HEK293T (cell line): ENCODE measurements at regions not wholly inside any gene's neighbourhood (a gene's known extent, or its start where the extent isn't known, plus 50 kb on each side); places are given as distances from the start of the nearest gene placed in this dataset.

ENCODE experiments used
- ARNT ChIP-seq: fragments of 450-650 bp; IDR thresholded peaks from 2 replicates; pipeline ENCODE4 v1.6.1; 2017; ENCODE audit warnings: mild to moderate bottlenecking
- BHLHE40 ChIP-seq: fragments of 450-650 bp; IDR thresholded peaks from 2 replicates; pipeline ENCODE4 v1.6.1; 2016; ENCODE audit warnings: mild to moderate bottlenecking, moderate library complexity, borderline replicate concordance
- ELF4 ChIP-seq: fragments of 450-650 bp; IDR thresholded peaks from 2 replicates; pipeline ENCODE4 v1.6.1; 2017; ENCODE audit warnings: antibody characterized with exemption
- FOXA1 ChIP-seq: fragments of 450-650 bp; IDR thresholded peaks from 2 replicates; pipeline ENCODE4 v1.6.1; 2016; ENCODE audit warnings: mild to moderate bottlenecking
- FOXK2 ChIP-seq: fragments of 450-650 bp; IDR thresholded peaks from 2 replicates; pipeline ENCODE4 v1.6.1; 2016; ENCODE audit warnings: mild to moderate bottlenecking
- FOXM1 ChIP-seq: fragments of 450-650 bp; IDR thresholded peaks from 2 replicates; pipeline ENCODE4 v1.6.1; 2017; ENCODE audit warnings: mild to moderate bottlenecking, borderline replicate concordance
- HDGF ChIP-seq: fragments of 450-650 bp; IDR thresholded peaks from 2 replicates; pipeline ENCODE4 v1.6.1; 2017; ENCODE audit warnings: antibody characterized with exemption, borderline replicate concordance
- NFRKB ChIP-seq: fragments of 450-650 bp; IDR thresholded peaks from 2 replicates; pipeline ENCODE4 v1.6.1; 2016; ENCODE audit warnings: mild to moderate bottlenecking, moderate library complexity
- SP1 ChIP-seq: fragments of 450-650 bp; IDR thresholded peaks from 2 replicates; pipeline ENCODE4 v1.6.1; 2017
- SUZ12 ChIP-seq: fragments of 450-650 bp; IDR thresholded peaks from 2 replicates; pipeline ENCODE4 v1.6.1; 2016; ENCODE audit warnings: mild to moderate bottlenecking
- TARDBP ChIP-seq: fragments of 450-650 bp; IDR thresholded peaks from 2 replicates; pipeline ENCODE4 v1.6.1; 2016
- TF ChIP-seq, protein P1 (sequence below): fragments of 450-650 bp; IDR thresholded peaks from 2 replicates; pipeline ENCODE4 v1.6.1; 2016

GRCh38 chr7:115478426-115478825, 552.1 kb downstream of the TFEC start:
- TF ChIP-seq SUZ12 (no peak), BHLHE40 (no peak), TARDBP (no peak), HDGF (no peak), NFRKB (no peak), FOXM1 (no peak), ELF4 (no peak), ARNT (no peak), SP1 (no peak), FOXA1 (no peak), FOXK2 (no peak)
- TF ChIP-seq, protein P1, sequence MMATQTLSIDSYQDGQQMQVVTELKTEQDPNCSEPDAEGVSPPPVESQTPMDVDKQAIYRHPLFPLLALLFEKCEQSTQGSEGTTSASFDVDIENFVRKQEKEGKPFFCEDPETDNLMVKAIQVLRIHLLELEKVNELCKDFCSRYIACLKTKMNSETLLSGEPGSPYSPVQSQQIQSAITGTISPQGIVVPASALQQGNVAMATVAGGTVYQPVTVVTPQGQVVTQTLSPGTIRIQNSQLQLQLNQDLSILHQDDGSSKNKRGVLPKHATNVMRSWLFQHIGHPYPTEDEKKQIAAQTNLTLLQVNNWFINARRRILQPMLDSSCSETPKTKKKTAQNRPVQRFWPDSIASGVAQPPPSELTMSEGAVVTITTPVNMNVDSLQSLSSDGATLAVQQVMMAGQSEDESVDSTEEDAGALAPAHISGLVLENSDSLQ: no peak
